ENCODE measurements at regions not wholly inside any gene's neighbourhood (a gene's known extent, or its start where the extent isn't known, plus 50 kb on each side); places are given as distances from the start of the nearest gene placed in this dataset.
A peak's percentile ranks its signal among the peaks of the same experiment; 100 is the strongest.

DNA sequence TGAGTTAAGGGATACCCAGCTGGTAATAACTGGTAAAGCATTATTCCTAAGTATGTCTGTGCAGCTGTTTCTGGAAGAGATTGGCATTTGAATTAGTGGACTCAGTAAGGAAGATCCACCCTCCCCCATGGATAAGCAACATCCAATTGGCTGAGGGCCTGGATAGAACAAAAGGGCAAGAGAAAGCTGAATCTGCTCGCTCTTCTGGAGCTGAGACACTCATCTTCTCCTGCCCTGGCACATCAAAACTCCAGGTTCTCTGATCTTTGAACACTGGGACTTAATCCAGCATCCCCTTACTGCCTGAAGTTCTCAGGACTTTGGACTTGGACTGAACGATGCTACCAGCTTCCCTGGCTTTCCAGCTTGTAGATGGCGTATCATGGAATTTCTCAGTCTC lies 63.1 kb upstream of the CNOT2 start:
- DNase-seq (ENCODE audit: low read depth, low spot score), result no peak
- no peak overlapping the region for H3K4me3 ChIP-seq (ENCODE audit: low read depth, low read length)
- in situ Hi-C loops (cut with HindIII; ENCODE audit: low sequenced_read_pairs), result no loop called here
- TF ChIP-seq, protein P1, sequence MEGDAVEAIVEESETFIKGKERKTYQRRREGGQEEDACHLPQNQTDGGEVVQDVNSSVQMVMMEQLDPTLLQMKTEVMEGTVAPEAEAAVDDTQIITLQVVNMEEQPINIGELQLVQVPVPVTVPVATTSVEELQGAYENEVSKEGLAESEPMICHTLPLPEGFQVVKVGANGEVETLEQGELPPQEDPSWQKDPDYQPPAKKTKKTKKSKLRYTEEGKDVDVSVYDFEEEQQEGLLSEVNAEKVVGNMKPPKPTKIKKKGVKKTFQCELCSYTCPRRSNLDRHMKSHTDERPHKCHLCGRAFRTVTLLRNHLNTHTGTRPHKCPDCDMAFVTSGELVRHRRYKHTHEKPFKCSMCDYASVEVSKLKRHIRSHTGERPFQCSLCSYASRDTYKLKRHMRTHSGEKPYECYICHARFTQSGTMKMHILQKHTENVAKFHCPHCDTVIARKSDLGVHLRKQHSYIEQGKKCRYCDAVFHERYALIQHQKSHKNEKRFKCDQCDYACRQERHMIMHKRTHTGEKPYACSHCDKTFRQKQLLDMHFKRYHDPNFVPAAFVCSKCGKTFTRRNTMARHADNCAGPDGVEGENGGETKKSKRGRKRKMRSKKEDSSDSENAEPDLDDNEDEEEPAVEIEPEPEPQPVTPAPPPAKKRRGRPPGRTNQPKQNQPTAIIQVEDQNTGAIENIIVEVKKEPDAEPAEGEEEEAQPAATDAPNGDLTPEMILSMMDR (IDR thresholded peaks at IDR 0.05; ENCODE audit: low read depth, low read length), result no peak

DNA sequence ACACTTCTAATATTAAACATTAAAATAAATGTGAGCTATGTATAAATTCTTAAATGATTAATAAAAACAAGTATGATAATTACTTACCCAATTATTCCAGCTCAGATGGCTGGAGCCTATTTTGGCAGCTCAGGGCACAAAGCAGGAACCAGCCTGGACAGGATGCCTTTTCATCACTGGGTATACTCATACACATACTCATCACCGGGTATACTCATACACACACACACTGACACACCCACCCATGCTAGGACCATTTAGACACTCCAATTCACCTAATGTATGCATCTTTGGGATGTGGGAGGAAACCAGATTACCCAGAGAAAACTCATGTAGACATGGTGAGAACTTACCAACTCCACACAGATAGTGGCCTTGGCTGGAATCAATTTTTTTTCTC lies 57.9 kb upstream of the CNOT2 start:
- TF ChIP-seq, protein P1 (IDR thresholded peaks at IDR 0.05; ENCODE audit: low read depth, low read length), result no peak
- in situ Hi-C loops (cut with HindIII; ENCODE audit: low sequenced_read_pairs), result no loop called here
- no peak for DNase-seq (ENCODE audit: low read depth, low spot score)
- no peak overlapping the region for H3K4me3 ChIP-seq (ENCODE audit: low read depth, low read length)

DNA sequence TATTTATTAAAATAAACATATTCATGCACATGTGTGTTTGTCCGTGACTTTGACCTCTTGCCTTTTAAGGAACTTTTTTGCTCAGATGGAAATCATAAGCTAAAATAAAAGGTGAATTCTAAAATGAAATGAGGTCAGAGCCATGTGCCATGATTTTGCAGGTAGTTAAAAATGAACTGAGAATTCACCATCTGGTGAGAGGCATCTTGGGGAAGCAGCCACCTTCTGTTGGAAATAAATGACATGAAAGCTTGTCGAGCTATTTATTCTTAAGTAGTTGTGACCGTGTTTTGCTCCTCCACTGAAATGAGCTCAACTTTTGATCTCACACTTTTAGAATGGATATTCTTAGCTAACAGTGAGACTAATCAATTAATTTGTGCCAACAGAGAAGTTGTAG lies 56.8 kb upstream of the CNOT2 start:
- no peak for DNase-seq (ENCODE audit: low read depth, low spot score)
- in situ Hi-C loops (cut with HindIII; ENCODE audit: low sequenced_read_pairs), result no loop called here
- no peak overlapping the region for H3K4me3 ChIP-seq (ENCODE audit: low read depth, low read length)
- TF ChIP-seq, protein P1 (IDR thresholded peaks at IDR 0.05; ENCODE audit: low read depth, low read length), result no peak

DNA sequence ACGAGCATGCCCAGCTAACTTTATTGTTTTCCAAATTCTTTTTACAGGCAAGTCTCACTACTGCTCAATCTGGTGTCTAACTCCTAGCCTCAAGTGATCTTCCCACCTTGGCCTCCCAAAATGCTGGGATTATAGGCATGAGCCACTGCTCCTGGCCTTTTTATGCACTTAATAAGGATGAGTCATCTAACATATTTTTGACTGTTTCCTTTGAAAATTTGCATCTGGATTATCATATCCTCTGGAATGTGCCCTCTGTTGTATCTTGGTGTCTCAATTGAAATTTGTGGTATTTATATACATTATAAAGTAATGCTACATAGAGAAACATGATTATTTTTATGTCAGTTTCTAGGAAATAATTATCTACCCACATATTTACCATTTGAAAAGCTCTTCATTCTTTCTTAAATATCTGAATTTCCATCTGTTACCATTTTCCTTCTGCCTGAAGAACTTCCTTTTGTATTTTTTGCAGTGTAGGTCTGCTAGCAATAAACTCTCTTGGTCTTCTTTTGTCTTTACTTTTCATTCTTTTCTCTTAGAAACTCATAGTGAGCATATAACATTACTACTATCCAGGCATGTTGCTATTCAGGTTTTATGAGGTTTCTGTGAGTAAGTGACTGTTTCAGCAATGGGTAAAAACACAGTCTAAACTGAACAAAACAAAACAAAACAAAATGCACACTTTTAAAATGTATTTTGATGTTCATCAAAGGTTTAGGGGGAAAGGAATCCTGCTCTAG lies 52.8 kb upstream of the CNOT2 start:
- in situ Hi-C loops (cut with HindIII; ENCODE audit: low sequenced_read_pairs), result no loop called here
- no peak overlapping the region for H3K4me3 ChIP-seq (ENCODE audit: low read depth, low read length)
- peak; percentile 17 for DNase-seq (ENCODE audit: low read depth, low spot score)
- TF ChIP-seq, protein P1 (IDR thresholded peaks at IDR 0.05; ENCODE audit: low read depth, low read length), result no peak
